ENCODE measurements at regions not wholly inside any gene's neighbourhood (a gene's known extent, or its start where the extent isn't known, plus 50 kb on each side); places are given as distances from the start of the nearest gene placed in this dataset.

DNA sequence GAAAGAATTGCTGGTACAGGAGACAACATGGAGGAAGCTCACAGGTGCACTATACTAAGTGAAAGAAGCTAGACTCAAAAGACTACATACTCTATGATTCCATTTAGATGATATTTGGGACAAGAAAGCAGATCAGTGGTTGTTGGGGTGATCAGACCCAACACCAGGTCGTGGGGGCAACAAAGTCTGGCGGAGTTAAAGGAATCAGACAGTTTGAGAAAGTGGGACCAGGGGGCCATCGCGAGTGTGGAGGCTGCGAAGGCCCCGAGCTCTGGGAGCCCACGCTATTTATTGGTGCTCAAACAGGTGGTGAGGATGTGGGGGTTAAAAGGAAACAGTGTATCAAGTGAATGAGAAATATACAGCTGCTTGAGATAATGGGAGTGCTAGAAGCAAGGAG is 282.8 kb upstream of the SGK1 start:
- no peak overlapping the region for H3K23ac ChIP-seq (ENCODE audit: low read length in 2 of 2)
- H3K4me1 ChIP-seq (ENCODE audit: control insufficient read depth, insufficient read depth, low read depth, low read length), result no peaks in the 10 kb centered on the region
- no peak overlapping the region for H2AK5ac ChIP-seq (ENCODE audit: low read length, severe bottlenecking)
- no peak overlapping the region for H3K4me2 ChIP-seq (ENCODE audit: low read length, poor library complexity, severe bottlenecking)
- no peak for DNase-seq
- no peaks in the 10 kb centered on the region for H3K36me3 ChIP-seq (ENCODE audit: control insufficient read depth in 1 of 2, insufficient read depth in 2 of 2, low read depth in 1 of 2, low read length in 2 of 2)
- 87% methylated on average over 7 of the region's 7 CpGs for WGBS
- no peaks in the 10 kb centered on the region for H3K27me3 ChIP-seq (ENCODE audit: control insufficient read depth in 1 of 2, insufficient read depth in 1 of 2, low read length in 2 of 2)
- no peak overlapping the region for H3K4ac ChIP-seq (ENCODE audit: low read depth in 1 of 2, low read length in 2 of 2)
- no peak overlapping the region for H2AFZ ChIP-seq (ENCODE audit: low read depth, low read length)
- H2BK12ac ChIP-seq (ENCODE audit: low read length in 2 of 2), result no peak overlapping the region
- no peak overlapping the region for H3K27ac ChIP-seq (ENCODE audit: low read length, poor library complexity, severe bottlenecking)
- H3K9ac ChIP-seq (ENCODE audit: low read length), result no peak overlapping the region
- H4K8ac ChIP-seq (ENCODE audit: low read length), result no peak overlapping the region
- H2BK5ac ChIP-seq (ENCODE audit: low read depth, low read length, poor library complexity, severe bottlenecking), result no peak overlapping the region
- H3K14ac ChIP-seq (ENCODE audit: low read length in 2 of 2), result no peak overlapping the region
- no peak overlapping the region for H3K18ac ChIP-seq (ENCODE audit: low read depth in 1 of 2, low read length in 2 of 2)
- no peaks in the 10 kb centered on the region for H3K79me1 ChIP-seq (replicated peaks; ENCODE audit: low read length, poor library complexity, severe bottlenecking)
- no peak overlapping the region for H3K4me3 ChIP-seq (ENCODE audit: insufficient read depth in 1 of 2, low read depth in 1 of 2, low read length in 2 of 2)
- H2BK120ac ChIP-seq (ENCODE audit: low read depth, low read length), result no peak overlapping the region
- peaks cover 13% of the 10 kb centered on the region for H3K9me3 ChIP-seq (ENCODE audit: control insufficient read depth, low read length)
- H2BK15ac ChIP-seq (ENCODE audit: low read depth, poor library complexity, severe bottlenecking), result no peak overlapping the region
- no peak overlapping the region for H4K91ac ChIP-seq (ENCODE audit: low read length)

- no peak overlapping the region for H3K4me3 ChIP-seq (ENCODE audit: insufficient read depth in 1 of 2, low read depth in 1 of 2, low read length in 2 of 2)
- no peak overlapping the region for H4K91ac ChIP-seq (ENCODE audit: low read length)
- no peaks in the 10 kb centered on the region for H3K4me1 ChIP-seq (ENCODE audit: control insufficient read depth, insufficient read depth, low read depth, low read length)
- no peak overlapping the region for H2BK120ac ChIP-seq (ENCODE audit: low read depth, low read length)
- H2AK5ac ChIP-seq (ENCODE audit: low read length, severe bottlenecking), result no peak overlapping the region
- H3K14ac ChIP-seq (ENCODE audit: low read length in 2 of 2), result no peak overlapping the region
- H2BK15ac ChIP-seq (ENCODE audit: low read depth, poor library complexity, severe bottlenecking), result no peak overlapping the region
- H2BK5ac ChIP-seq (ENCODE audit: low read depth, low read length, poor library complexity, severe bottlenecking), result no peak overlapping the region
- no peak overlapping the region for H3K9ac ChIP-seq (ENCODE audit: low read length)
- H3K9me3 ChIP-seq (ENCODE audit: control insufficient read depth, low read length), result peaks cover 13% of the 10 kb centered on the region
- 100% methylated on average over 3 of the region's 3 CpGs for WGBS
- no peak overlapping the region for H4K8ac ChIP-seq (ENCODE audit: low read length)
- no peak overlapping the region for H3K4me2 ChIP-seq (ENCODE audit: low read length, poor library complexity, severe bottlenecking)
- H3K27me3 ChIP-seq (ENCODE audit: control insufficient read depth in 1 of 2, insufficient read depth in 1 of 2, low read length in 2 of 2), result no peaks in the 10 kb centered on the region
- DNase-seq, result no peak
- H3K23ac ChIP-seq (ENCODE audit: low read length in 2 of 2), result no peak overlapping the region
- H2AFZ ChIP-seq (ENCODE audit: low read depth, low read length), result no peak overlapping the region
- H3K4ac ChIP-seq (ENCODE audit: low read depth in 1 of 2, low read length in 2 of 2), result no peak overlapping the region
- no peak overlapping the region for H2BK12ac ChIP-seq (ENCODE audit: low read length in 2 of 2)
- no peak overlapping the region for H3K18ac ChIP-seq (ENCODE audit: low read depth in 1 of 2, low read length in 2 of 2)
- no peaks in the 10 kb centered on the region for H3K79me1 ChIP-seq (replicated peaks; ENCODE audit: low read length, poor library complexity, severe bottlenecking)
- H3K36me3 ChIP-seq (ENCODE audit: control insufficient read depth in 1 of 2, insufficient read depth in 2 of 2, low read depth in 1 of 2, low read length in 2 of 2), result no peaks in the 10 kb centered on the region
- no peak overlapping the region for H3K27ac ChIP-seq (ENCODE audit: low read length, poor library complexity, severe bottlenecking)
Measured at GRCh38 chr6:134599079-134599478, 281.2 kb upstream of the SGK1 start.

DNA sequence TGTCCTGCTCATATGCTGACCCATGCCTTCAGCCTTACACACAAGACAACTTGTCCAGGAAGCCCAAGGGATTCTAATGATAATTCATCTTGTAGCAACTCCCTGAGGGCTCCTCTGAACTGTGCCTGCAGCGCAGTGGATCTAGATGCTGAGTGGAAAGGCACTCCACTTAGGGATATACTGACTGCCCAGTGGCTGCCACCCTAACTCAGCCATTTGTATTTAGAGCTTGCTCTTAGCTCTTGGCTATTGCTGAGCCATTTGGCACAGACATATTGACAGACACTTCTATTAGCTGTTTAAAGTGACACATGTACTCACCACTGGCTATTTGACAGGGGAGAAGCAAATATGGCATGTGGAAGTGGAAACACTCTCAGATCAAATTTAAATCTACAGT is 278.3 kb upstream of the SGK1 start:
- Histone ChIP-seq H3K79me1 (replicated peaks; ENCODE audit: low read length, poor library complexity, severe bottlenecking) (no peaks in the 10 kb centered on the region), H3K27me3 (ENCODE audit: control insufficient read depth in 1 of 2, insufficient read depth in 1 of 2, low read length in 2 of 2) (no peaks in the 10 kb centered on the region), H3K23ac (ENCODE audit: low read length in 2 of 2) (no peak overlapping the region), H3K4ac (ENCODE audit: low read depth in 1 of 2, low read length in 2 of 2) (no peak overlapping the region), H3K27ac (ENCODE audit: low read length, poor library complexity, severe bottlenecking) (no peak overlapping the region), H4K8ac (ENCODE audit: low read length) (no peak overlapping the region), H4K91ac (ENCODE audit: low read length) (no peak overlapping the region), H3K14ac (ENCODE audit: low read length in 2 of 2) (no peak overlapping the region), H2AK5ac (ENCODE audit: low read length, severe bottlenecking) (no peak overlapping the region), H2BK12ac (ENCODE audit: low read length in 2 of 2) (peak overlapping the region in 1 of 2 experiments; percentile 5), H3K18ac (ENCODE audit: low read depth in 1 of 2, low read length in 2 of 2) (no peak overlapping the region), H2BK15ac (ENCODE audit: low read depth, poor library complexity, severe bottlenecking) (no peak overlapping the region), H3K4me2 (ENCODE audit: low read length, poor library complexity, severe bottlenecking) (no peak overlapping the region), H2BK5ac (ENCODE audit: low read depth, low read length, poor library complexity, severe bottlenecking) (no peak overlapping the region), H3K9me3 (ENCODE audit: control insufficient read depth, low read length) (peaks cover 10% of the 10 kb centered on the region), H3K4me1 (ENCODE audit: control insufficient read depth, insufficient read depth, low read depth, low read length) (peaks cover 2% of the 10 kb centered on the region), H3K4me3 (ENCODE audit: insufficient read depth in 1 of 2, low read depth in 1 of 2, low read length in 2 of 2) (no peak overlapping the region), H2BK120ac (ENCODE audit: low read depth, low read length) (no peak overlapping the region), H3K36me3 (ENCODE audit: control insufficient read depth in 1 of 2, insufficient read depth in 2 of 2, low read depth in 1 of 2, low read length in 2 of 2) (no peaks in the 10 kb centered on the region), H3K9ac (ENCODE audit: low read length) (no peak overlapping the region), H2AFZ (ENCODE audit: low read depth, low read length) (no peak overlapping the region)
- 96% methylated on average over 1 of the region's 1 CpG for WGBS
- no peak for DNase-seq

GRCh38 chr6:134594881-134595280 is 277.0 kb upstream of the SGK1 start:
- Histone ChIP-seq H3K4me2 (ENCODE audit: low read length, poor library complexity, severe bottlenecking) (no peak overlapping the region), H3K27me3 (ENCODE audit: control insufficient read depth in 1 of 2, insufficient read depth in 1 of 2, low read length in 2 of 2) (no peaks in the 10 kb centered on the region), H2BK12ac (ENCODE audit: low read length in 2 of 2) (no peak overlapping the region), H2AK5ac (ENCODE audit: low read length, severe bottlenecking) (no peak overlapping the region), H4K8ac (ENCODE audit: low read length) (no peak overlapping the region), H2BK5ac (ENCODE audit: low read depth, low read length, poor library complexity, severe bottlenecking) (no peak overlapping the region), H3K36me3 (ENCODE audit: control insufficient read depth in 1 of 2, insufficient read depth in 2 of 2, low read depth in 1 of 2, low read length in 2 of 2) (no peaks in the 10 kb centered on the region), H2AFZ (ENCODE audit: low read depth, low read length) (no peak overlapping the region), H3K79me1 (replicated peaks; ENCODE audit: low read length, poor library complexity, severe bottlenecking) (no peaks in the 10 kb centered on the region), H3K4me1 (ENCODE audit: control insufficient read depth, insufficient read depth, low read depth, low read length) (peaks cover 2% of the 10 kb centered on the region), H2BK15ac (ENCODE audit: low read depth, poor library complexity, severe bottlenecking) (no peak overlapping the region), H4K91ac (ENCODE audit: low read length) (no peak overlapping the region), H3K18ac (ENCODE audit: low read depth in 1 of 2, low read length in 2 of 2) (no peak overlapping the region), H3K4me3 (ENCODE audit: insufficient read depth in 1 of 2, low read depth in 1 of 2, low read length in 2 of 2) (no peak overlapping the region), H3K9ac (ENCODE audit: low read length) (no peak overlapping the region), H3K27ac (ENCODE audit: low read length, poor library complexity, severe bottlenecking) (no peak overlapping the region), H3K14ac (ENCODE audit: low read length in 2 of 2) (no peak overlapping the region), H3K4ac (ENCODE audit: low read depth in 1 of 2, low read length in 2 of 2) (no peak overlapping the region), H3K23ac (ENCODE audit: low read length in 2 of 2) (no peak overlapping the region), H2BK120ac (ENCODE audit: low read depth, low read length) (no peak overlapping the region), H3K9me3 (ENCODE audit: control insufficient read depth, low read length) (no peaks in the 10 kb centered on the region)
- WGBS, result 100% methylated on average over 1 of the region's 1 CpG
- no peak for DNase-seq

Data from mesenchymal stem cell (in vitro differentiated cells and primary cell).